MCF 10A (cell line): ENCODE measurements at regions not wholly inside any gene's neighbourhood (a gene's known extent, or its start where the extent isn't known, plus 50 kb on each side); places are given as distances from the start of the nearest gene placed in this dataset.
A peak's percentile ranks its signal among the peaks of the same experiment; 100 is the strongest.

Source experiments
- BruUV-seq: library from RNA; stranded (reverse); fragments of 400-500 nt; replicated peaks from 2 replicates; lab custom pipeline; 2021; lab: Mats Ljungman, UMichigan
- CTCF ChIA-PET: fragments of 300-600 bp; sonication (Branson Sonifier 250); formaldehyde crosslinking; extraction: SDS; loops from one replicate; lab custom pipeline; 2021; ENCODE audit warnings: antibody characterized with exemption, inconsistent platforms; lab: Yijun Ruan, JAX
- POLR2A ChIA-PET: fragments of 300-600, 350-650 bp; sonication (Branson Sonifier 250); formaldehyde crosslinking; extraction: SDS; loops from one replicate; lab custom pipeline; 2020; ENCODE audit warnings: antibody characterized with exemption, inconsistent platforms; lab: Yijun Ruan, JAX
- DNase-seq: peaks from one replicate; pipeline ENCODE4 v3.0.0-alpha.2; 2018; ENCODE audit not compliant: unreplicated experiment
- H3K27ac Mint-ChIP-seq: one replicate; pipeline ENCODE4 v1.8.0; 2022; ENCODE audit warnings: mild to moderate bottlenecking, low read depth, mixed read lengths; ENCODE audit not compliant: unreplicated experiment
- H3K27me3 Mint-ChIP-seq: one replicate; pipeline ENCODE4 v1.8.0; 2022; ENCODE audit warnings: mixed read lengths; ENCODE audit not compliant: insufficient read depth, unreplicated experiment
- H3K36me3 Mint-ChIP-seq: one replicate; pipeline ENCODE4 v1.8.0; 2022; ENCODE audit warnings: mild to moderate bottlenecking, moderate library complexity, mixed read lengths; ENCODE audit not compliant: insufficient read depth, unreplicated experiment
- H3K4me1 Mint-ChIP-seq: one replicate; pipeline ENCODE4 v1.8.0; 2022; ENCODE audit warnings: mixed read lengths; ENCODE audit not compliant: insufficient read depth, unreplicated experiment
- H3K4me3 Mint-ChIP-seq: one replicate; pipeline ENCODE4 v1.8.0; 2022; ENCODE audit warnings: mild to moderate bottlenecking, moderate library complexity, mixed read lengths; ENCODE audit not compliant: unreplicated experiment
- H3K9me3 Mint-ChIP-seq: one replicate; pipeline ENCODE4 v1.8.0; 2022; ENCODE audit warnings: mixed read lengths; ENCODE audit not compliant: unreplicated experiment
- intact Hi-C: fragments of 100-400 bp; cut with micrococcal nuclease; formaldehyde crosslinking; loops from 2 replicates; pipeline ENCODE4 v1.14.1; 2022
- TF ChIP-seq, protein P1 (sequence below): fragments of 200-600 bp; IDR thresholded peaks from one replicate; pipeline ENCODE4 v1.8.0; 2022; ENCODE audit warnings: antibody characterized with exemption, mild to moderate bottlenecking; ENCODE audit not compliant: unreplicated experiment

DNA sequence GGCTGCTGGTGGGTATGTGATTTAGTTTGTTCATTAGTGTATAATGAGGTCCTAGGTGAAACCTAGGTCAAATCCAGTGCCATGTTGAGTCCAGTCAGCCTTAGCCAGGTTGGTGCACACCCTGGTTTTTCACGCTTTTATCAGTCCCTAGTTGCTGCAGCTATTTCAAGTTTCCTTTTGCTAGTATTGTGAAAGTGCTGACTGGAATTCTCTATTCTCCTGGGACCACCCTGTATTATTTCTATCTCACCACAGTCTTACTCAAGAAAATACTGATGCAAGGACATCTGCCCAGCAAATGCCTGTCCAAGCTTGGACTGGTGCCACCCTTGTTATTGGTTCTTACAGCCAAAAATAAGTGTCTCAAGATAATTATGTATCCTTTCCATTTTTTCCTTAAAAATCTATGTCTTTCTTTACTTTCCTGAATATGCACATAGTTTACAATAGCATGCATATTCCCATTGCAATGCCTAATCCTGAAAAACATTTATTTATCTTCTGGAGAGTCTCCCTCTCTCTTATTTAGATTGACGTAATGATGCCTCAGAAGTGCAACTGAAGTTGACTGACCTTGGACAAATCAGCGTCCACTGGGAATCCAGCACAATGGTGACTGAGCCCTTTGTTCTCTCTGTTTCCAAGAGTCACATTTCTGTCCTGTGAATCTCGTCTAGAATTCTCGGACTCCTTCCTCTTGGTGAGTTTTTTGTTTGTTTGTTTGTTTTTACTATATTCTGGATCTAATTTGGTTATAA is 1075.0 kb downstream of the CDH9 start:
- intact Hi-C loops: no loop called here
- H3K9me3 Mint-ChIP-seq: peaks cover 6% of the 10 kb centered on the region
- H3K27me3 Mint-ChIP-seq: no peaks in the 10 kb centered on the region
- no peak overlapping the region for H3K4me3 Mint-ChIP-seq
- POLR2A ChIA-PET: no interaction called here
- TF ChIP-seq, protein P1, sequence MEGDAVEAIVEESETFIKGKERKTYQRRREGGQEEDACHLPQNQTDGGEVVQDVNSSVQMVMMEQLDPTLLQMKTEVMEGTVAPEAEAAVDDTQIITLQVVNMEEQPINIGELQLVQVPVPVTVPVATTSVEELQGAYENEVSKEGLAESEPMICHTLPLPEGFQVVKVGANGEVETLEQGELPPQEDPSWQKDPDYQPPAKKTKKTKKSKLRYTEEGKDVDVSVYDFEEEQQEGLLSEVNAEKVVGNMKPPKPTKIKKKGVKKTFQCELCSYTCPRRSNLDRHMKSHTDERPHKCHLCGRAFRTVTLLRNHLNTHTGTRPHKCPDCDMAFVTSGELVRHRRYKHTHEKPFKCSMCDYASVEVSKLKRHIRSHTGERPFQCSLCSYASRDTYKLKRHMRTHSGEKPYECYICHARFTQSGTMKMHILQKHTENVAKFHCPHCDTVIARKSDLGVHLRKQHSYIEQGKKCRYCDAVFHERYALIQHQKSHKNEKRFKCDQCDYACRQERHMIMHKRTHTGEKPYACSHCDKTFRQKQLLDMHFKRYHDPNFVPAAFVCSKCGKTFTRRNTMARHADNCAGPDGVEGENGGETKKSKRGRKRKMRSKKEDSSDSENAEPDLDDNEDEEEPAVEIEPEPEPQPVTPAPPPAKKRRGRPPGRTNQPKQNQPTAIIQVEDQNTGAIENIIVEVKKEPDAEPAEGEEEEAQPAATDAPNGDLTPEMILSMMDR: no peak
- no peak overlapping the region for H3K27ac Mint-ChIP-seq
- CTCF ChIA-PET: no interaction called here
- DNase-seq: peak; percentile 6
- H3K4me1 Mint-ChIP-seq: no peaks in the 10 kb centered on the region
- no TSS peak for BruUV-seq
- H3K36me3 Mint-ChIP-seq: no peaks in the 10 kb centered on the region

DNA sequence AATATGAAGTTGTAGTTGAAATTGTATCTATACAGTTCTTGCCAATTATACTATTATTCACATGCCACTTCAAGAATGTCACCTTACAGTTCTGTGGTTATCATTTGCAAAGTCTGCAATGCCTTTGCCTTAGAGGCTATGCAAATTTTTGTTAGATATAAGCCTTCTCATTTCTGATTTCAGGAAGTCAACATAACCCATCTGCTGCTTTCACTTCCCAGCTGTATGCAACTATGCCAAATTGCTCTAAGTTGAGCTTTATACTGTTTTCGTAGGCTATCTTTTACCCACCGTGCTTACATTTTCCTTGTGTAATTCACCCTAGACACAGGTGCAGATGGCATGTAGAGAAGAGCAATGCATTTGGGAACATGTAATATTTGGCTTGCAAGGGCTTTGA is 1083.0 kb downstream of the CDH9 start:
- intact Hi-C loops: no loop called here
- peaks cover 6% of the 10 kb centered on the region for H3K9me3 Mint-ChIP-seq

DNA sequence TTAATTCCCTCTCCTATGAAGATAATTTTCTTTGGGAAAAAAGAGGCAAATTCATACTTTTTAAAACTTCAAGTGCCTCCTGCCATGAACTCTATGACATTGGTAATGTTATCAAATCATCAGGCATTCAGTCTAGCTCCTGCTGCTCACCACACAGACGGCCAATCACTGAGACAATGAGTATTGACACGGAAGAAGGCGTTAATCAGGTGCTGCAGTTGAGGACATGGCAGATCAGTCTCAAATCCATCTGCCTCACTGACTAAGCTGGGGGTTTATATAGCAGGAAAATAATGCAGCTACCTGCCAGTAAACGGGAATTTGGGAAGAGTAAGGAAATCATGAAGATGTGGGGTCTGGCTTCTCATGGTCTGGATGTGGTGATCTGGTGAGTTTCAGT is 1087.7 kb downstream of the CDH9 start:
- TF ChIP-seq, protein P1: no peak
- Mint-ChIP-seq H3K27me3 (no peaks in the 10 kb centered on the region), H3K4me3 (no peak overlapping the region), H3K9me3 (peaks cover 13% of the 10 kb centered on the region), H3K27ac (no peak overlapping the region), H3K36me3 (no peaks in the 10 kb centered on the region), H3K4me1 (no peaks in the 10 kb centered on the region)
- BruUV-seq: no TSS peak
- intact Hi-C loops: no loop called here
- ChIA-PET CTCF (no interaction called here), POLR2A (no interaction called here)
- DNase-seq: no peak

More for the DNA sequence above, 1083.0 kb downstream of the CDH9 start:
- POLR2A ChIA-PET: no interaction called here
- H3K4me3 Mint-ChIP-seq: no peak overlapping the region
- H3K4me1 Mint-ChIP-seq: no peaks in the 10 kb centered on the region
- H3K36me3 Mint-ChIP-seq: no peaks in the 10 kb centered on the region
- no TSS peak for BruUV-seq
- no peak for DNase-seq
- TF ChIP-seq, protein P1: no peak
- H3K27me3 Mint-ChIP-seq: no peaks in the 10 kb centered on the region
- CTCF ChIA-PET: no interaction called here
- no peak overlapping the region for H3K27ac Mint-ChIP-seq

DNA sequence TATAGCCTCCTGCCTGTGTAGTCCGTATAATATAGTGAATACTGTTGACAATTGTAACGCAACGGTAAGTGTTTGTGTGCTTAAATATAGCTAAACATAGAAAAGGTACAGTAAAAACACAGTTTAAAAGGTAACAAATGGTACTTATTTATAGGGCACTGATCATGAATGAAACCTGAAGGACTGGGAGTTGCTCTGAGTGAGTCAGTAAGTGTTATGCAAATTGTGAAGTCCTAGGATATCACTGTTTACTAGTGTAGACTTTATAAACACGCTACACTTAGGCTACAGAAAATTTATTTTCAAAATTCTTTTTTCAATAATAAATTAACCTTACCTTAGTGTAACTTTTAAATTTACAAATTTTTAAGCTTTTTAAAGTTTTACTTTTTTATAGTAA is 1090.1 kb downstream of the CDH9 start:
- no peaks in the 10 kb centered on the region for H3K36me3 Mint-ChIP-seq
- H3K27me3 Mint-ChIP-seq: no peaks in the 10 kb centered on the region
- BruUV-seq: no TSS peak
- ChIA-PET CTCF (no interaction called here), POLR2A (no interaction called here)
- H3K4me1 Mint-ChIP-seq: no peaks in the 10 kb centered on the region
- DNase-seq: no peak
- H3K27ac Mint-ChIP-seq: no peak overlapping the region
- no peak overlapping the region for H3K4me3 Mint-ChIP-seq
- peaks cover 13% of the 10 kb centered on the region for H3K9me3 Mint-ChIP-seq
- TF ChIP-seq, protein P1: no peak
- intact Hi-C loops: no loop called here
